Calu3 (cell line): ENCODE measurements at regions not wholly inside any gene's neighbourhood (a gene's known extent, or its start where the extent isn't known, plus 50 kb on each side); places are given as distances from the start of the nearest gene placed in this dataset.

Experiments
- BruUV-seq: library from RNA; stranded (reverse); fragments of 400-500 nt; replicated peaks from 2 replicates; lab custom pipeline; 2021; lab: Mats Ljungman, UMichigan
- CTCF ChIA-PET: fragments of 300-600 bp; sonication (Branson Sonifier 250); formaldehyde crosslinking; loops from one replicate; lab custom pipeline; 2022; ENCODE audit warnings: antibody characterized with exemption; lab: Charles Lee
- DNase-seq: peaks from one replicate; pipeline ENCODE4 v3.0.0; 2022
- H3K27ac Mint-ChIP-seq: one replicate; pipeline ENCODE4 v1.8.0; 2022; ENCODE audit warnings: mixed read lengths; ENCODE audit not compliant: unreplicated experiment
- H3K27me3 Mint-ChIP-seq: one replicate; pipeline ENCODE4 v1.8.0; 2022; ENCODE audit warnings: mixed read lengths; ENCODE audit not compliant: unreplicated experiment
- H3K36me3 Mint-ChIP-seq: one replicate; pipeline ENCODE4 v1.8.0; 2022; ENCODE audit warnings: mild to moderate bottlenecking, moderate library complexity, mixed read lengths; ENCODE audit not compliant: insufficient read depth, unreplicated experiment
- H3K4me1 Mint-ChIP-seq: one replicate; pipeline ENCODE4 v1.8.0; 2022; ENCODE audit warnings: mild to moderate bottlenecking, low read depth, mixed read lengths; ENCODE audit not compliant: unreplicated experiment
- H3K4me3 Mint-ChIP-seq: one replicate; pipeline ENCODE4 v1.8.0; 2022; ENCODE audit warnings: mild to moderate bottlenecking, low read depth, moderate library complexity, mixed read lengths; ENCODE audit not compliant: unreplicated experiment
- H3K9me3 Mint-ChIP-seq: one replicate; pipeline ENCODE4 v1.8.0; 2022; ENCODE audit warnings: low read depth, mixed read lengths; ENCODE audit not compliant: unreplicated experiment
- CTCF ChIP-seq: fragments of 200-600 bp; IDR thresholded peaks from one replicate; pipeline ENCODE4 v1.8.0; 2022; ENCODE audit warnings: antibody characterized with exemption; ENCODE audit not compliant: unreplicated experiment
- intact Hi-C: fragments of 100-400 bp; cut with micrococcal nuclease; formaldehyde crosslinking; loops from one replicate; pipeline ENCODE4 v1.10.0; 2022; ENCODE audit not compliant: unreplicated experiment

GRCh38 chr5:175170899-175171298 lies 273.1 kb downstream of the DRD1 start:
- H3K27ac Mint-ChIP-seq, result no peak overlapping the region
- H3K36me3 Mint-ChIP-seq, result no peaks in the 10 kb centered on the region
- BruUV-seq, result no TSS peak
- no peak overlapping the region for H3K4me3 Mint-ChIP-seq
- peaks cover 14% of the 10 kb centered on the region for H3K9me3 Mint-ChIP-seq
- H3K27me3 Mint-ChIP-seq, result no peaks in the 10 kb centered on the region
- CTCF ChIA-PET, result no interaction called here
- no peaks in the 10 kb centered on the region for H3K4me1 Mint-ChIP-seq
- intact Hi-C loops, result no loop called here
- no peak for TF ChIP-seq CTCF
- no peak for DNase-seq

- no peaks in the 10 kb centered on the region for H3K4me1 Mint-ChIP-seq
- no TSS peak for BruUV-seq
- no peak for DNase-seq
- TF ChIP-seq CTCF, result no peak
- H3K9me3 Mint-ChIP-seq, result peaks cover 15% of the 10 kb centered on the region
- H3K27me3 Mint-ChIP-seq, result no peaks in the 10 kb centered on the region
- CTCF ChIA-PET, result no interaction called here
- H3K27ac Mint-ChIP-seq, result no peak overlapping the region
- no peak overlapping the region for H3K4me3 Mint-ChIP-seq
- H3K36me3 Mint-ChIP-seq, result no peaks in the 10 kb centered on the region
- intact Hi-C loops, result no loop called here
Measured at GRCh38 chr5:175168882-175169507, 275.0 kb downstream of the DRD1 start.

- DNase-seq, result no peak
- no peak for TF ChIP-seq CTCF
- CTCF ChIA-PET, result no interaction called here
- Mint-ChIP-seq H3K4me1 (no peaks in the 10 kb centered on the region), H3K9me3 (peaks cover 21% of the 10 kb centered on the region), H3K4me3 (no peak overlapping the region), H3K27me3 (no peaks in the 10 kb centered on the region), H3K36me3 (no peaks in the 10 kb centered on the region), H3K27ac (no peak overlapping the region)
- intact Hi-C loops, result no loop called here
- BruUV-seq, result no TSS peak
Measured at GRCh38 chr5:175166026-175166425, 278.0 kb downstream of the DRD1 start.

GRCh38 chr5:175163586-175164275 lies 280.3 kb downstream of the DRD1 start:
- CTCF ChIA-PET, result interaction anchor here (0.6 kb wide), 1 partner anchor 67 kb away, joined by 3 read pairs; no protein-coding TSS in a partner anchor
- no peaks in the 10 kb centered on the region for H3K27me3 Mint-ChIP-seq
- TF ChIP-seq CTCF, result no peak
- DNase-seq, result no peak
- no peak overlapping the region for H3K4me3 Mint-ChIP-seq
- H3K27ac Mint-ChIP-seq, result no peak overlapping the region
- H3K4me1 Mint-ChIP-seq, result no peaks in the 10 kb centered on the region
- intact Hi-C loops, result no loop called here
- no peaks in the 10 kb centered on the region for H3K36me3 Mint-ChIP-seq
- peaks cover 20% of the 10 kb centered on the region for H3K9me3 Mint-ChIP-seq
- no TSS peak for BruUV-seq
